IMR-90 (cell line): ENCODE measurements at regions not wholly inside any gene's neighbourhood (a gene's known extent, or its start where the extent isn't known, plus 50 kb on each side); places are given as distances from the start of the nearest gene placed in this dataset.

Source experiments
- BHLHE40 ChIP-seq: fragments of 150-350 bp; IDR thresholded peaks from 2 replicates; pipeline ENCODE4 v1.6.1; 2016; ENCODE audit warnings: mild to moderate bottlenecking, low read depth, low read length
- CEBPB ChIP-seq: IDR thresholded peaks from 2 replicates; pipeline ENCODE4 v1.6.1; 2012; ENCODE audit warnings: low read depth, low read length, improper control_type of control experiment
- CHD1 ChIP-seq: IDR thresholded peaks from 2 replicates; pipeline ENCODE4 v1.6.1; 2012; ENCODE audit warnings: low read depth, low read length, improper control_type of control experiment
- ELK1 ChIP-seq: fragments of 150-350 bp; IDR thresholded peaks from 2 replicates; pipeline ENCODE4 v1.6.1; 2016; ENCODE audit warnings: low read depth, mild to moderate bottlenecking, low read length, moderate library complexity, borderline replicate concordance
- FOS ChIP-seq: fragments of 150-350 bp; IDR thresholded peaks from 2 replicates; pipeline ENCODE4 v1.6.1; 2016; ENCODE audit warnings: low read depth, low read length
- MAFK ChIP-seq: IDR thresholded peaks from 2 replicates; pipeline ENCODE4 v1.6.1; 2012; ENCODE audit warnings: low read depth, low read length, improper control_type of control experiment
- MAZ ChIP-seq: IDR thresholded peaks from 2 replicates; pipeline ENCODE4 v1.6.1; 2012; ENCODE audit warnings: low read depth, mild to moderate bottlenecking, low read length, improper control_type of control experiment, moderate library complexity, borderline replicate concordance
- MXI1 ChIP-seq: IDR thresholded peaks from 2 replicates; pipeline ENCODE4 v1.6.1; 2012; ENCODE audit warnings: low read depth, mild to moderate bottlenecking, low read length, moderate library complexity, borderline replicate concordance
- POLR2A ChIP-seq: IDR thresholded peaks from 2 replicates; pipeline ENCODE4 v1.6.1; 2012; ENCODE audit warnings: mild to moderate bottlenecking, low read depth, low read length
- RAD21 ChIP-seq: IDR thresholded peaks from 2 replicates; pipeline ENCODE4 v1.6.1; 2012; ENCODE audit warnings: low read length, improper control_type of control experiment
- RCOR1 ChIP-seq: IDR thresholded peaks from 2 replicates; pipeline ENCODE4 v1.6.1; 2012; ENCODE audit warnings: mild to moderate bottlenecking, low read length, improper control_type of control experiment; ENCODE audit not compliant: insufficient replicate concordance
- RFX5 ChIP-seq: IDR thresholded peaks from 2 replicates; pipeline ENCODE4 v1.8.0; 2012; ENCODE audit warnings: low read depth, mild to moderate bottlenecking, low read length, moderate library complexity
- SMC3 ChIP-seq: fragments of 150-350 bp; IDR thresholded peaks from 2 replicates; pipeline ENCODE4 v1.6.1; 2016; ENCODE audit warnings: low read depth, mild to moderate bottlenecking, antibody characterized with exemption, low read length, moderate library complexity
- TF ChIP-seq, protein P1 (sequence below): conservative IDR thresholded peaks from 2 replicates; pipeline ENCODE4 v1.5.1; 2012; ENCODE audit warnings: mild to moderate bottlenecking, low read depth, low read length, improper control_type of control experiment

DNA sequence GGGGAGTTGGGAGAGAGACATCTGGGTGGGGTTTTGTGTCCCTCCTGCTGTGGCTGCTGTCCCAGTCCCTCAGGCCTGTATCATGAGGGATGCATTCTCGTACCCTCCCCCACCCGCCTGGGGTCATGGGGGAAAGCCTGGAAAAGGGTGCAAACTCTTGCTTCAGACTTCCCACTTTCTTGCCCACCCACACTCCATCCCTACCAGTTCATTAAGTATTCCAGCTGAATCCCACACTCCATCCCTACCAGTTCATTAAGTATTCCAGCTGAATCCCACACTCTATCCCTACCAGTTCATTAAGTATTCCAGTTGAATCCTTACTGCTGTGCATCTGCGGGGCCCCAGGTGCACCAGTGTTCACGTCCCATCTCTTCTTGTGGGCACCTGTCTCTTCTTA lies 116.3 kb downstream of the ACAA2 start:
- TF ChIP-seq, protein P1, sequence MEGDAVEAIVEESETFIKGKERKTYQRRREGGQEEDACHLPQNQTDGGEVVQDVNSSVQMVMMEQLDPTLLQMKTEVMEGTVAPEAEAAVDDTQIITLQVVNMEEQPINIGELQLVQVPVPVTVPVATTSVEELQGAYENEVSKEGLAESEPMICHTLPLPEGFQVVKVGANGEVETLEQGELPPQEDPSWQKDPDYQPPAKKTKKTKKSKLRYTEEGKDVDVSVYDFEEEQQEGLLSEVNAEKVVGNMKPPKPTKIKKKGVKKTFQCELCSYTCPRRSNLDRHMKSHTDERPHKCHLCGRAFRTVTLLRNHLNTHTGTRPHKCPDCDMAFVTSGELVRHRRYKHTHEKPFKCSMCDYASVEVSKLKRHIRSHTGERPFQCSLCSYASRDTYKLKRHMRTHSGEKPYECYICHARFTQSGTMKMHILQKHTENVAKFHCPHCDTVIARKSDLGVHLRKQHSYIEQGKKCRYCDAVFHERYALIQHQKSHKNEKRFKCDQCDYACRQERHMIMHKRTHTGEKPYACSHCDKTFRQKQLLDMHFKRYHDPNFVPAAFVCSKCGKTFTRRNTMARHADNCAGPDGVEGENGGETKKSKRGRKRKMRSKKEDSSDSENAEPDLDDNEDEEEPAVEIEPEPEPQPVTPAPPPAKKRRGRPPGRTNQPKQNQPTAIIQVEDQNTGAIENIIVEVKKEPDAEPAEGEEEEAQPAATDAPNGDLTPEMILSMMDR: no peak
- no peak for TF ChIP-seq MAZ
- TF ChIP-seq SMC3: no peak
- TF ChIP-seq POLR2A: no peak
- no peak for TF ChIP-seq MAFK
- no peak for TF ChIP-seq RAD21
- no peak for TF ChIP-seq RCOR1
- TF ChIP-seq MXI1: no peak
- no peak for TF ChIP-seq FOS
- TF ChIP-seq BHLHE40: no peak
- no peak for TF ChIP-seq RFX5
- no peak for TF ChIP-seq ELK1
- no peak for TF ChIP-seq CEBPB
- TF ChIP-seq CHD1: no peak
